Calu3 (cell line): ENCODE measurements at regions not wholly inside any gene's neighbourhood (a gene's known extent, or its start where the extent isn't known, plus 50 kb on each side); places are given as distances from the start of the nearest gene placed in this dataset.

Source experiments
- BruUV-seq: library from RNA; stranded (reverse); fragments of 400-500 nt; replicated peaks from 2 replicates; lab custom pipeline; 2021; lab: Mats Ljungman, UMichigan
- CTCF ChIA-PET: fragments of 300-600 bp; sonication (Branson Sonifier 250); formaldehyde crosslinking; loops from one replicate; lab custom pipeline; 2022; ENCODE audit warnings: antibody characterized with exemption; lab: Charles Lee
- DNase-seq: peaks from one replicate; pipeline ENCODE4 v3.0.0; 2022
- H3K27ac Mint-ChIP-seq: one replicate; pipeline ENCODE4 v1.8.0; 2022; ENCODE audit warnings: mixed read lengths; ENCODE audit not compliant: unreplicated experiment
- H3K27me3 Mint-ChIP-seq: one replicate; pipeline ENCODE4 v1.8.0; 2022; ENCODE audit warnings: mixed read lengths; ENCODE audit not compliant: unreplicated experiment
- H3K36me3 Mint-ChIP-seq: one replicate; pipeline ENCODE4 v1.8.0; 2022; ENCODE audit warnings: mild to moderate bottlenecking, moderate library complexity, mixed read lengths; ENCODE audit not compliant: insufficient read depth, unreplicated experiment
- H3K4me1 Mint-ChIP-seq: one replicate; pipeline ENCODE4 v1.8.0; 2022; ENCODE audit warnings: mild to moderate bottlenecking, low read depth, mixed read lengths; ENCODE audit not compliant: unreplicated experiment
- H3K4me3 Mint-ChIP-seq: one replicate; pipeline ENCODE4 v1.8.0; 2022; ENCODE audit warnings: mild to moderate bottlenecking, low read depth, moderate library complexity, mixed read lengths; ENCODE audit not compliant: unreplicated experiment
- H3K9me3 Mint-ChIP-seq: one replicate; pipeline ENCODE4 v1.8.0; 2022; ENCODE audit warnings: low read depth, mixed read lengths; ENCODE audit not compliant: unreplicated experiment
- intact Hi-C: fragments of 100-400 bp; cut with micrococcal nuclease; formaldehyde crosslinking; loops from one replicate; pipeline ENCODE4 v1.10.0; 2022; ENCODE audit not compliant: unreplicated experiment
- TF ChIP-seq, protein P1 (sequence below): fragments of 200-600 bp; IDR thresholded peaks from one replicate; pipeline ENCODE4 v1.8.0; 2022; ENCODE audit warnings: antibody characterized with exemption; ENCODE audit not compliant: unreplicated experiment

GRCh38 chr4:113835005-113835404 lies 73.5 kb upstream of the CAMK2D start:
- Mint-ChIP-seq H3K27ac (no peak overlapping the region), H3K27me3 (no peaks in the 10 kb centered on the region), H3K4me3 (no peak overlapping the region), H3K36me3 (no peaks in the 10 kb centered on the region), H3K9me3 (no peaks in the 10 kb centered on the region), H3K4me1 (no peaks in the 10 kb centered on the region)
- no peak for DNase-seq
- intact Hi-C loops = no loop called here
- TF ChIP-seq, protein P1, sequence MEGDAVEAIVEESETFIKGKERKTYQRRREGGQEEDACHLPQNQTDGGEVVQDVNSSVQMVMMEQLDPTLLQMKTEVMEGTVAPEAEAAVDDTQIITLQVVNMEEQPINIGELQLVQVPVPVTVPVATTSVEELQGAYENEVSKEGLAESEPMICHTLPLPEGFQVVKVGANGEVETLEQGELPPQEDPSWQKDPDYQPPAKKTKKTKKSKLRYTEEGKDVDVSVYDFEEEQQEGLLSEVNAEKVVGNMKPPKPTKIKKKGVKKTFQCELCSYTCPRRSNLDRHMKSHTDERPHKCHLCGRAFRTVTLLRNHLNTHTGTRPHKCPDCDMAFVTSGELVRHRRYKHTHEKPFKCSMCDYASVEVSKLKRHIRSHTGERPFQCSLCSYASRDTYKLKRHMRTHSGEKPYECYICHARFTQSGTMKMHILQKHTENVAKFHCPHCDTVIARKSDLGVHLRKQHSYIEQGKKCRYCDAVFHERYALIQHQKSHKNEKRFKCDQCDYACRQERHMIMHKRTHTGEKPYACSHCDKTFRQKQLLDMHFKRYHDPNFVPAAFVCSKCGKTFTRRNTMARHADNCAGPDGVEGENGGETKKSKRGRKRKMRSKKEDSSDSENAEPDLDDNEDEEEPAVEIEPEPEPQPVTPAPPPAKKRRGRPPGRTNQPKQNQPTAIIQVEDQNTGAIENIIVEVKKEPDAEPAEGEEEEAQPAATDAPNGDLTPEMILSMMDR = no peak
- BruUV-seq = no TSS peak
- CTCF ChIA-PET = no interaction called here

DNA sequence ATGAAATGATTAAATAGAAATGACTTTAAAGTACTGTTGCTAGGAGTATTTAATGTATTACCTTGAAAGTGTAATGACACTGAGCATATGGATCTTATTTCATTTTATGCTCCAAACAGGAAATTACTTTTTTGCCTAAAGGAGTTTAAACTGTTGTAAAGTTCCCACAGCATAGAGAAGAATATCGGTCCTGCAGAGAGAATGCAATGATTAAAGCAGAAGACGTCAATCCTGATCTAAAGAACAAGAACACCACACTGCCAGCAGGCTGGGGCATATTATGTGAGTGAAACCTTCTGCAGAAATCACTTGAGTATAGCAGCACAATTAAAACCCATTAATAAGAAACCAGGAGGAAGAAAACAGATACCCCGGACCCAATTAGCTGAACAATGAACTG lies 72.8 kb upstream of the CAMK2D start:
- Mint-ChIP-seq H3K9me3 (no peaks in the 10 kb centered on the region), H3K36me3 (no peaks in the 10 kb centered on the region), H3K27me3 (no peaks in the 10 kb centered on the region), H3K4me1 (no peaks in the 10 kb centered on the region), H3K27ac (no peak overlapping the region), H3K4me3 (no peak overlapping the region)
- TF ChIP-seq, protein P1 = no peak
- no TSS peak for BruUV-seq
- DNase-seq = no peak
- CTCF ChIA-PET = no interaction called here
- intact Hi-C loops = no loop called here

DNA sequence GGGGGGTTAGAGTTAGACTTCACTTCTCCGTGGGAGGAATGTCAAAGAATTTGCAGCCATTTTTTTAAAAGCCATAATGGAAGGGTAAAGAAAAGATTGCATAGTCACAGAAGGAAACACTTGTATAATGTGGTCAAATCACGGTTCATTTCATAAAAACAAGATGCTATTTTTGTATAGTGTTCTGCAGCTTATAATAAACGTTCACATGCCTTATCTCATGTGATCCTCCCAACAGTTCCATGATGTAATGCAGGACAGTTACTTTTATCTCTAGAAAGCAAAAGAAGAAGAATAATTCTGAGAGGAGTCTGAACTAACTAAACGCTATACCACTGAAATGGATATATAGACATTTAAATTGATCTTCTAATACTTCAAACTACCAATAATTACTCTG lies 71.3 kb upstream of the CAMK2D start:
- no TSS peak for BruUV-seq
- CTCF ChIA-PET = interaction anchor here (0.7 kb wide), 1 partner anchor 119 kb away, joined by 4 read pairs; no protein-coding TSS in a partner anchor
- no peaks in the 10 kb centered on the region for H3K9me3 Mint-ChIP-seq
- TF ChIP-seq, protein P1 = no peak
- H3K4me1 Mint-ChIP-seq = no peaks in the 10 kb centered on the region
- H3K27ac Mint-ChIP-seq = no peak overlapping the region
- no peak overlapping the region for H3K4me3 Mint-ChIP-seq
- no peak for DNase-seq
- no peaks in the 10 kb centered on the region for H3K36me3 Mint-ChIP-seq
- intact Hi-C loops = no loop called here
- no peaks in the 10 kb centered on the region for H3K27me3 Mint-ChIP-seq

DNA sequence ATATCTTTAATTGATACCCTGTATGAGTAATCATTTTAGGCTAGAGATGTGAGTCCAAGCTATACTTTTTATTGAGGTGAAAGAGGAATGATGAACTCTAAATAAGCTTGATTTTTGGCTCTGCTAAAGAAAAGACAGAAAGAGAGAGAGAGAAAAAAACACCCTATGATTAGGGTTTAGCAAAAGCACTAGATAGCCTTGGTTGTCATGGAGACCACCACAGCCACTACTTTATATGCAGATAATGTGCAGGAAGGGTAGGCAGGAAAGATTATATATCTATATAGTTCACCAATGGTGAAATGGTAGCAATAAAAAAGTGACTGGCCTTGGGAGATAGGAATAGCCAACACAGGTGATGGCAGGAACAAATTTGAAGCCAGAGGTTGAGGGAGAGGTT lies 69.9 kb upstream of the CAMK2D start:
- CTCF ChIA-PET = no interaction called here
- no TSS peak for BruUV-seq
- H3K27me3 Mint-ChIP-seq = no peaks in the 10 kb centered on the region
- no peaks in the 10 kb centered on the region for H3K4me1 Mint-ChIP-seq
- no peaks in the 10 kb centered on the region for H3K9me3 Mint-ChIP-seq
- intact Hi-C loops = no loop called here
- H3K27ac Mint-ChIP-seq = no peak overlapping the region
- H3K36me3 Mint-ChIP-seq = no peaks in the 10 kb centered on the region
- H3K4me3 Mint-ChIP-seq = no peak overlapping the region
- TF ChIP-seq, protein P1 = no peak
- no peak for DNase-seq
